ENCODE measurements at regions not wholly inside any gene's neighbourhood (a gene's known extent, or its start where the extent isn't known, plus 50 kb on each side); places are given as distances from the start of the nearest gene placed in this dataset.
A peak's percentile ranks its signal among the peaks of the same experiment; 100 is the strongest.

DNA sequence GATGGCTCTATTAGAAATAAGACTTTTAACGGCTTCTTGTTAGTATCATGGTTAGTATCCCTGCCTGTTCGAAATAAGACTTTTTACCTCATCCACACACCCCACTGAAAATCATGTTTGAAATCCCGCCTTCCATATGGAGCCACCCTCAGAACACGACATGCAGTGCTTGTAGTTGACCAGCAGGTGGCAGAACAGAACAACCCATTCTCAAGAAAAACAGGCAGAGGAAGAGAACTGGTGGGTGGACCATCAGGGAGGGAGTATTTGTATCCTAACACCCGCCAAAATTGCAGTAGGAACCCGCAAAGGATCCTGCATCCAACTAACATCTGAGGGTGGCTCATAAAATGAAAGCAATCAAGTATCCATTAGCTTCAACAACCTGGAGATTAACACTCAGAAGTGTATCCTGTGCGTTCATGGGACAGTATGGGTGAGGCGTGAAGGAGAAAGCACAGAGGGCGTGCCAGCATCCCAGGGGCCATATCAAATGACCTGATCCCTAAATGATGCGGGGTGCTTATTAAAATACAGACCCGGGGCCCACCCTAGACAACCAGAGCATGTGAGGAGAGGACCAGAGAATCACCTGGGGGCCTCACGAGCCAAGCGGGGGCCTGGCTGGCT, 89.6 kb upstream of the NHSL1 start (continued):
- TF ChIP-seq, protein P1, sequence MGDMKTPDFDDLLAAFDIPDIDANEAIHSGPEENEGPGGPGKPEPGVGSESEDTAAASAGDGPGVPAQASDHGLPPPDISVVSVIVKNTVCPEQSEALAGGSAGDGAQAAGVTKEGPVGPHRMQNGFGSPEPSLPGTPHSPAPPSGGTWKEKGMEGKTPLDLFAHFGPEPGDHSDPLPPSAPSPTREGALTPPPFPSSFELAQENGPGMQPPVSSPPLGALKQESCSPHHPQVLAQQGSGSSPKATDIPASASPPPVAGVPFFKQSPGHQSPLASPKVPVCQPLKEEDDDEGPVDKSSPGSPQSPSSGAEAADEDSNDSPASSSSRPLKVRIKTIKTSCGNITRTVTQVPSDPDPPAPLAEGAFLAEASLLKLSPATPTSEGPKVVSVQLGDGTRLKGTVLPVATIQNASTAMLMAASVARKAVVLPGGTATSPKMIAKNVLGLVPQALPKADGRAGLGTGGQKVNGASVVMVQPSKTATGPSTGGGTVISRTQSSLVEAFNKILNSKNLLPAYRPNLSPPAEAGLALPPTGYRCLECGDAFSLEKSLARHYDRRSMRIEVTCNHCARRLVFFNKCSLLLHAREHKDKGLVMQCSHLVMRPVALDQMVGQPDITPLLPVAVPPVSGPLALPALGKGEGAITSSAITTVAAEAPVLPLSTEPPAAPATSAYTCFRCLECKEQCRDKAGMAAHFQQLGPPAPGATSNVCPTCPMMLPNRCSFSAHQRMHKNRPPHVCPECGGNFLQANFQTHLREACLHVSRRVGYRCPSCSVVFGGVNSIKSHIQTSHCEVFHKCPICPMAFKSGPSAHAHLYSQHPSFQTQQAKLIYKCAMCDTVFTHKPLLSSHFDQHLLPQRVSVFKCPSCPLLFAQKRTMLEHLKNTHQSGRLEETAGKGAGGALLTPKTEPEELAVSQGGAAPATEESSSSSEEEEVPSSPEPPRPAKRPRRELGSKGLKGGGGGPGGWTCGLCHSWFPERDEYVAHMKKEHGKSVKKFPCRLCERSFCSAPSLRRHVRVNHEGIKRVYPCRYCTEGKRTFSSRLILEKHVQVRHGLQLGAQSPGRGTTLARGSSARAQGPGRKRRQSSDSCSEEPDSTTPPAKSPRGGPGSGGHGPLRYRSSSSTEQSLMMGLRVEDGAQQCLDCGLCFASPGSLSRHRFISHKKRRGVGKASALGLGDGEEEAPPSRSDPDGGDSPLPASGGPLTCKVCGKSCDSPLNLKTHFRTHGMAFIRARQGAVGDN (IDR thresholded peaks at IDR 0.05) = no peak
- TF ChIP-seq BHLHE40 (IDR thresholded peaks at IDR 0.05; ENCODE audit: borderline replicate concordance in 1 of 2, low read depth in 2 of 2, low read length in 1 of 2) (no peak), FOXK2 (IDR thresholded peaks at IDR 0.05) (no peak), CREM (IDR thresholded peaks at IDR 0.05; ENCODE audit: low read depth) (no peak), FOXM1 (IDR thresholded peaks at IDR 0.05; ENCODE audit: low read depth, low read length) (0 out of 2 replicates have a peak, but pooled peaks have one; percentile 36), GATAD2B (conservative IDR thresholded peaks at IDR 0.05; ENCODE audit: low read depth) (no peak), TARDBP (IDR thresholded peaks at IDR 0.05; ENCODE audit: borderline replicate concordance) (no peak), IKZF2 (IDR thresholded peaks at IDR 0.05) (peak in 1 of 2 experiments; percentile 24; a peak in 1 of 4 replicates), YY1 (IDR thresholded peaks at IDR 0.05; ENCODE audit: low read depth, low read length) (peak; percentile 68), NFYB (IDR thresholded peaks at IDR 0.05; ENCODE audit: insufficient read depth, low read depth, low read length) (no peak), HCFC1 (IDR thresholded peaks at IDR 0.05; ENCODE audit: low read length) (no peak), BCL11A (IDR thresholded peaks at IDR 0.05; ENCODE audit: low read depth, low read length) (no peak), ZZZ3 (IDR thresholded peaks at IDR 0.05; ENCODE audit: control insufficient read depth, insufficient read length, low read depth) (no peak), STAT1 (conservative IDR thresholded peaks at IDR 0.05) (no peak), ZNF274 (IDR thresholded peaks at IDR 0.05; ENCODE audit: insufficient read depth, insufficient read length) (no peak), BACH1 (IDR thresholded peaks at IDR 0.05; ENCODE audit: borderline replicate concordance) (no peak), HDAC2 (IDR thresholded peaks at IDR 0.05) (no peak), RB1 (IDR thresholded peaks at IDR 0.05; ENCODE audit: borderline replicate concordance) (no peak)
- TF ChIP-seq, protein P2, sequence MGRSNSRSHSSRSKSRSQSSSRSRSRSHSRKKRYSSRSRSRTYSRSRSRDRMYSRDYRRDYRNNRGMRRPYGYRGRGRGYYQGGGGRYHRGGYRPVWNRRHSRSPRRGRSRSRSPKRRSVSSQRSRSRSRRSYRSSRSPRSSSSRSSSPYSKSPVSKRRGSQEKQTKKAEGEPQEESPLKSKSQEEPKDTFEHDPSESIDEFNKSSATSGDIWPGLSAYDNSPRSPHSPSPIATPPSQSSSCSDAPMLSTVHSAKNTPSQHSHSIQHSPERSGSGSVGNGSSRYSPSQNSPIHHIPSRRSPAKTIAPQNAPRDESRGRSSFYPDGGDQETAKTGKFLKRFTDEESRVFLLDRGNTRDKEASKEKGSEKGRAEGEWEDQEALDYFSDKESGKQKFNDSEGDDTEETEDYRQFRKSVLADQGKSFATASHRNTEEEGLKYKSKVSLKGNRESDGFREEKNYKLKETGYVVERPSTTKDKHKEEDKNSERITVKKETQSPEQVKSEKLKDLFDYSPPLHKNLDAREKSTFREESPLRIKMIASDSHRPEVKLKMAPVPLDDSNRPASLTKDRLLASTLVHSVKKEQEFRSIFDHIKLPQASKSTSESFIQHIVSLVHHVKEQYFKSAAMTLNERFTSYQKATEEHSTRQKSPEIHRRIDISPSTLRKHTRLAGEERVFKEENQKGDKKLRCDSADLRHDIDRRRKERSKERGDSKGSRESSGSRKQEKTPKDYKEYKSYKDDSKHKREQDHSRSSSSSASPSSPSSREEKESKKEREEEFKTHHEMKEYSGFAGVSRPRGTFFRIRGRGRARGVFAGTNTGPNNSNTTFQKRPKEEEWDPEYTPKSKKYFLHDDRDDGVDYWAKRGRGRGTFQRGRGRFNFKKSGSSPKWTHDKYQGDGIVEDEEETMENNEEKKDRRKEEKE (IDR thresholded peaks at IDR 0.05) = no peak
- TF ChIP-seq, protein P3, sequence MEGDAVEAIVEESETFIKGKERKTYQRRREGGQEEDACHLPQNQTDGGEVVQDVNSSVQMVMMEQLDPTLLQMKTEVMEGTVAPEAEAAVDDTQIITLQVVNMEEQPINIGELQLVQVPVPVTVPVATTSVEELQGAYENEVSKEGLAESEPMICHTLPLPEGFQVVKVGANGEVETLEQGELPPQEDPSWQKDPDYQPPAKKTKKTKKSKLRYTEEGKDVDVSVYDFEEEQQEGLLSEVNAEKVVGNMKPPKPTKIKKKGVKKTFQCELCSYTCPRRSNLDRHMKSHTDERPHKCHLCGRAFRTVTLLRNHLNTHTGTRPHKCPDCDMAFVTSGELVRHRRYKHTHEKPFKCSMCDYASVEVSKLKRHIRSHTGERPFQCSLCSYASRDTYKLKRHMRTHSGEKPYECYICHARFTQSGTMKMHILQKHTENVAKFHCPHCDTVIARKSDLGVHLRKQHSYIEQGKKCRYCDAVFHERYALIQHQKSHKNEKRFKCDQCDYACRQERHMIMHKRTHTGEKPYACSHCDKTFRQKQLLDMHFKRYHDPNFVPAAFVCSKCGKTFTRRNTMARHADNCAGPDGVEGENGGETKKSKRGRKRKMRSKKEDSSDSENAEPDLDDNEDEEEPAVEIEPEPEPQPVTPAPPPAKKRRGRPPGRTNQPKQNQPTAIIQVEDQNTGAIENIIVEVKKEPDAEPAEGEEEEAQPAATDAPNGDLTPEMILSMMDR (IDR thresholded peaks at IDR 0.05 in 2 of 3, conservative IDR thresholded peaks at IDR 0.05 in 1 of 3; ENCODE audit: control insufficient read depth in 2 of 3, extremely low read depth in 1 of 3, insufficient read depth in 1 of 3, low read depth in 3 of 3, low read length in 3 of 3) = peak; percentile 90 to 93 (median 93); a peak in 5 of 6 replicates
- TF ChIP-seq, protein P4, sequence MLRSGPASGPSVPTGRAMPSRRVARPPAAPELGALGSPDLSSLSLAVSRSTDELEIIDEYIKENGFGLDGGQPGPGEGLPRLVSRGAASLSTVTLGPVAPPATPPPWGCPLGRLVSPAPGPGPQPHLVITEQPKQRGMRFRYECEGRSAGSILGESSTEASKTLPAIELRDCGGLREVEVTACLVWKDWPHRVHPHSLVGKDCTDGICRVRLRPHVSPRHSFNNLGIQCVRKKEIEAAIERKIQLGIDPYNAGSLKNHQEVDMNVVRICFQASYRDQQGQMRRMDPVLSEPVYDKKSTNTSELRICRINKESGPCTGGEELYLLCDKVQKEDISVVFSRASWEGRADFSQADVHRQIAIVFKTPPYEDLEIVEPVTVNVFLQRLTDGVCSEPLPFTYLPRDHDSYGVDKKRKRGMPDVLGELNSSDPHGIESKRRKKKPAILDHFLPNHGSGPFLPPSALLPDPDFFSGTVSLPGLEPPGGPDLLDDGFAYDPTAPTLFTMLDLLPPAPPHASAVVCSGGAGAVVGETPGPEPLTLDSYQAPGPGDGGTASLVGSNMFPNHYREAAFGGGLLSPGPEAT (IDR thresholded peaks at IDR 0.05; ENCODE audit: low read depth) = no peak

Data from GM12878 (cell line).